ENCODE measurements at regions not wholly inside any gene's neighbourhood (a gene's known extent, or its start where the extent isn't known, plus 50 kb on each side); places are given as distances from the start of the nearest gene placed in this dataset.

- no peak for DNase-seq
These were observed 109.8 kb upstream of the PCDH7 start for GRCh38 chr4:30610361-30610760.

GRCh38 chr4:30614771-30615170, 105.4 kb upstream of the PCDH7 start:
- no peak for DNase-seq

GRCh38 chr4:30616942-30617646, 103.1 kb upstream of the PCDH7 start:
- DNase-seq: no peak

GRCh38 chr4:30617836-30618235, 102.3 kb upstream of the PCDH7 start:
- no peak for DNase-seq

GRCh38 chr4:30619679-30620078, 100.5 kb upstream of the PCDH7 start:
- DNase-seq: no peak

- DNase-seq: no peak
These were observed 99.5 kb upstream of the PCDH7 start for GRCh38 chr4:30620711-30621110.

- no peak for DNase-seq
These were observed 89.7 kb upstream of the PCDH7 start for GRCh38 chr4:30630431-30630830.

- DNase-seq: no peak
These were observed 87.4 kb upstream of the PCDH7 start for GRCh38 chr4:30632751-30633150.

GRCh38 chr4:30641345-30641744, 78.8 kb upstream of the PCDH7 start:
- DNase-seq: no peak

- no peak for DNase-seq
These were observed 77.6 kb upstream of the PCDH7 start for GRCh38 chr4:30642567-30642966.

- no peak for DNase-seq
These were observed 66.9 kb upstream of the PCDH7 start for GRCh38 chr4:30653291-30653690.

- no peak for DNase-seq
These were observed 63.3 kb upstream of the PCDH7 start for GRCh38 chr4:30656828-30657227.

- DNase-seq: no peak
These were observed 52.2 kb upstream of the PCDH7 start for GRCh38 chr4:30667919-30668318.

GRCh38 chr4:30670206-30670605, 50.0 kb upstream of the PCDH7 start:
- DNase-seq: no peak

Data from NCI-H524 (cell line).